CD4-positive, CD25-positive, alpha-beta regulatory T cell (primary cell): ENCODE measurements at regions not wholly inside any gene's neighbourhood (a gene's known extent, or its start where the extent isn't known, plus 50 kb on each side); places are given as distances from the start of the nearest gene placed in this dataset.

Experiments
- ATAC-seq, 2 donors: fragments of 150-1000 bp; cut with Tn5 transposase; one replicate each; pipeline ENCODE4 v1.10.0; 2021; ENCODE audit warnings: low read depth in 2 of 2, moderate number of reproducible peaks in 2 of 2, moderate library complexity in 1 of 2
- DNase-seq, 3 donors: peaks; one replicate each; pipeline versions ENCODE4 v3.0.0 to v3.0.0-alpha.2; 2012 to 2022; ENCODE audit warnings: mixed read lengths in 1 of 3
- H3K27ac ChIP-seq: one replicate; pipeline ENCODE4 v1.7.0; 2013; ENCODE audit warnings: mild to moderate bottlenecking, low read length; ENCODE audit not compliant: insufficient read depth, poor library complexity, severe bottlenecking
- H3K27me3 ChIP-seq: one replicate; pipeline ENCODE4 v1.7.0; 2013; ENCODE audit warnings: low read length; ENCODE audit not compliant: control insufficient read depth, insufficient read depth
- H3K36me3 ChIP-seq: one replicate; pipeline ENCODE4 v1.7.0; 2013; ENCODE audit warnings: mild to moderate bottlenecking, low read length, moderate library complexity; ENCODE audit not compliant: control insufficient read depth, insufficient read depth
- H3K4me1 ChIP-seq: 2 replicates; pipeline ENCODE4 v1.7.0; 2013; ENCODE audit warnings: mild to moderate bottlenecking, low read length; ENCODE audit not compliant: insufficient read depth, control insufficient read depth, poor library complexity, severe bottlenecking
- H3K4me3 ChIP-seq: one replicate; pipeline ENCODE4 v1.7.0; 2013; ENCODE audit warnings: low read depth, mild to moderate bottlenecking, low read length, moderate library complexity
- H3K9me3 ChIP-seq, 2 experiments: 1 replicate in 1 of 2; 2 replicates in 1 of 2; pipeline ENCODE4 v1.7.0; 2013; ENCODE audit warnings: low read length in 2 of 2, mild to moderate bottlenecking in 1 of 2, moderate library complexity in 1 of 2; ENCODE audit not compliant: control insufficient read depth in 2 of 2
- H3K27ac Mint-ChIP-seq, 3 donors: one replicate each; pipeline ENCODE4 v1.8.0; 2020 to 2022; ENCODE audit warnings: mild to moderate bottlenecking in 3 of 3, mixed read lengths in 3 of 3, moderate library complexity in 2 of 3
- H3K27me3 Mint-ChIP-seq: one replicate; pipeline ENCODE4 v1.8.0; 2022; ENCODE audit warnings: mild to moderate bottlenecking, mixed read lengths
- H3K36me3 Mint-ChIP-seq: one replicate; pipeline ENCODE4 v1.8.0; 2020; ENCODE audit warnings: mixed read lengths
- H3K4me1 Mint-ChIP-seq, 4 donors: one replicate each; pipeline ENCODE4 v1.8.0; 2020 to 2022; ENCODE audit warnings: mixed read lengths in 4 of 4, mild to moderate bottlenecking in 1 of 4
- H3K4me3 Mint-ChIP-seq, 4 donors: one replicate each; pipeline ENCODE4 v1.8.0; 2020 to 2022; ENCODE audit warnings: mild to moderate bottlenecking in 4 of 4, mixed read lengths in 4 of 4, moderate library complexity in 3 of 4
- H3K9me3 Mint-ChIP-seq, 7 donors: one replicate each; pipeline ENCODE4 v1.8.0; 2020 to 2022; ENCODE audit warnings: mixed read lengths in 7 of 7, mild to moderate bottlenecking in 3 of 7, moderate library complexity in 2 of 7

DNA sequence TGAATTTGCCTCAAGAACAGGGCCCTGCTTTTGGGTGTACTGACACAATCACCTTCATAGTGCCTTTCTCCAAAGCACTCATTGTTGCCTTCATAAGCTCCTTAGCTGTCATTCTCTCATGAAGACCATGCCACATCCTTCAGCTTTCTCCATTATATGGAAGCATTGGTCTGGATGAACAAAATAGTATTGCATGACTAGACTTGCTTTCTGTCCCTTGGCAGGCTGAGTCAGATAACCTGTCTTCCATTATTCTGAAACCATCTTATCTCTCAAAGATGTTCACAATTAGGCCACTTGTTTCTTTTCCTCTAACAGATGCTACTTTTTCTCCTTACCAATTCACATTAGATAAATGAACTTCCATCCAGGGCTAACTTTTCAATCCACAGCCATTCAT, 297.9 kb downstream of the IRX1 start:
- no peaks in the 10 kb centered on the region for H3K4me1 ChIP-seq
- no peaks in the 10 kb centered on the region for H3K36me3 ChIP-seq
- Mint-ChIP-seq H3K4me3 (no peak overlapping the region), H3K27me3 (no peaks in the 10 kb centered on the region), H3K9me3 (peaks cover 2 to 14% (median 7%) of the 10 kb centered on the region in 7 donors), H3K36me3 (no peaks in the 10 kb centered on the region), H3K4me1 (no peaks in the 10 kb centered on the region), H3K27ac (no peak overlapping the region)
- DNase-seq (no peak), ATAC-seq (no peak)
- H3K27me3 ChIP-seq, result no peaks in the 10 kb centered on the region
- no peak overlapping the region for H3K27ac ChIP-seq
- H3K9me3 ChIP-seq, result peaks cover 0 to 3% of the 10 kb centered on the region in 2 experiments
- H3K4me3 ChIP-seq, result no peak overlapping the region

DNA sequence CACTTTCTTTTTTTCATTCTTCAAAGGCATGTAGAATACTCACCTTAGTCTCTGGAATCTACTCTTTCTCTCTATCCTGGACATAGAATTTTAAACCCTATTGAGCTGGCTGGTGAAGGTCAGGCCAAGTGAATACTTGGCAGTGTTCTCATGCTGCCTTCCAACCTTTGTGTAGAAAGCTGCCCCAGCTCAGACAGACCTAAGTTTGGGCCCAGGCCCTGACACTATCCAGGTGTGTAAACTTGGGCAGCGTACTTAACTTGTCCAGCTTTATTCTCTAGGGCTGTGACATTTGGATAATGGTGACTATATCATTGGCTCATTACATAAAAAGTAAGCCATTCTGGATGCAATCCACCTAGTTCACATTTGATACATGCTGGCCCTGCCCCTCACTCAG, 298.3 kb downstream of the IRX1 start:
- Mint-ChIP-seq H3K4me1 (no peaks in the 10 kb centered on the region), H3K27ac (no peak overlapping the region), H3K36me3 (no peaks in the 10 kb centered on the region), H3K27me3 (no peaks in the 10 kb centered on the region), H3K9me3 (peaks cover 2 to 14% (median 7%) of the 10 kb centered on the region in 7 donors), H3K4me3 (no peak overlapping the region)
- Histone ChIP-seq H3K9me3 (peaks cover 0 to 3% of the 10 kb centered on the region in 2 experiments), H3K27me3 (no peaks in the 10 kb centered on the region), H3K36me3 (no peaks in the 10 kb centered on the region), H3K4me3 (no peak overlapping the region), H3K27ac (no peak overlapping the region), H3K4me1 (no peaks in the 10 kb centered on the region)
- ATAC-seq, result no peak
- no peak for DNase-seq

DNA sequence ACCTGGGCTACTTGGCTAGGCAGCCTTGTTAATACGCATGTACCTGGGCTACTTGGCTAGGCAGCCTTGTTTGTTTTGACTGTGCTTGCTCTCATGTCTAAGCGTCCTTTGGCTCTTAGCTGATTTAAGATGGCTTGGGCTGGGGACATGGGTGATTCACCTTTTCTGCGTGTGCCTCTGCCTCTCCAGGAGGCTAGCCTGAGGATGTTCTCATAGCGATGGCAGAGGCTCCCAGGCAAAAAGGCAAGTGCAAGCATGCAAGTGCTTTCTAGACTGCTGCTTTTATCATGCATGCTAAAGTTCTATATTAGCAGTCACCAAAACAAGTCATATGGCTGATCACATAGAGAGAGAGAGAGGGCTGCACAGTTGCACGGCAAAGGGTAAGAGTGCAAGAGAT, 300.5 kb downstream of the IRX1 start:
- Histone ChIP-seq H3K27ac (no peak overlapping the region), H3K36me3 (no peaks in the 10 kb centered on the region), H3K4me3 (no peak overlapping the region), H3K9me3 (peaks cover 0 to 3% of the 10 kb centered on the region in 2 experiments), H3K4me1 (no peaks in the 10 kb centered on the region), H3K27me3 (no peaks in the 10 kb centered on the region)
- ATAC-seq (no peak), DNase-seq (no peak)
- H3K4me3 Mint-ChIP-seq, result no peak overlapping the region
- H3K36me3 Mint-ChIP-seq, result no peaks in the 10 kb centered on the region
- no peaks in the 10 kb centered on the region for H3K27me3 Mint-ChIP-seq
- no peaks in the 10 kb centered on the region for H3K4me1 Mint-ChIP-seq
- H3K27ac Mint-ChIP-seq, result no peak overlapping the region
- peaks cover 0 to 14% (median 8%) of the 10 kb centered on the region in 7 donors for H3K9me3 Mint-ChIP-seq

DNA sequence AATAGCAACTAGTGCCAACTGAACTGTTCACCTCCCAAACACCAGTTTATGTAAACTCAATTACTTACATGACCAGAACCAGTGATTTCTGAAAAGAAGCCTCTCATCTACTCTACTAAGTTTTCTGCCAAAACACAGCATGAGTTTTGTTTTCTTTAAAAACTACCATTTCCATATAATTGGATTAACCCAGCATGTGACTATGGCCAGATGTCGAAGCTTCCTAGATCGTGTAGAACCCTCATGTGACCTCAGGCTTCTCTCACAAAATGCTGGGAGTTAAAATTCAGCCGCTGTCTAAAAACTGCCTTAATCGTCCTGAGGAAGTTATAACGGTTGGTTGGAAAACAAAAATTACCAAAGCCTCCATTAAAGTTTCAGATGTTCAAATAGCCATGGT, 303.5 kb downstream of the IRX1 start:
- no peaks in the 10 kb centered on the region for H3K27me3 ChIP-seq
- DNase-seq (no peak), ATAC-seq (no peak)
- H3K27ac Mint-ChIP-seq, result no peak overlapping the region
- no peak overlapping the region for H3K4me3 ChIP-seq
- no peaks in the 10 kb centered on the region for H3K36me3 ChIP-seq
- H3K4me1 ChIP-seq, result no peaks in the 10 kb centered on the region
- H3K4me3 Mint-ChIP-seq, result no peak overlapping the region
- H3K27me3 Mint-ChIP-seq, result no peaks in the 10 kb centered on the region
- H3K27ac ChIP-seq, result no peak overlapping the region
- H3K9me3 ChIP-seq, result peaks cover 0 to 5% of the 10 kb centered on the region in 2 experiments
- H3K36me3 Mint-ChIP-seq, result no peaks in the 10 kb centered on the region
- no peaks in the 10 kb centered on the region for H3K4me1 Mint-ChIP-seq
- H3K9me3 Mint-ChIP-seq, result peaks cover 0 to 24% (median 9%) of the 10 kb centered on the region in 7 donors

DNA sequence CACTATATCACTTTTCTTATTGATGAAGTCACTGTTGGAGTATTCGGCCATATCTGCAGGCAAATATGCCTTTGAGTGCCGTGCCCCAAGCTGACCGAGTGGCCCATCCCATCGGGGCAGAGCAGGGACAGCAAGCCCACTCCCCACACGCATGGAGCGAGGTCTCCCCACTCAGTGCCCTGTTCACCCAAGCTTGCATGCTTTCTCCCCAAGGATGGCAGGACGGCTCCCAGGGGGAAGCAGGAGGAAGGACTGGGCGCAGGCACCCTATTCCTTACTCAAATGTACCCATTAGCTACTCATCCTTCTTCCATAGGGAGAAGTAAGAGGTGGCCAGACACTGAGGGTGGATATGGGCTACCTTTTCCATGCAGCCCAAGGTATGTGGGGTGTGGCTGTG, 309.0 kb downstream of the IRX1 start:
- H3K4me1 Mint-ChIP-seq, result no peaks in the 10 kb centered on the region
- Histone ChIP-seq H3K4me3 (no peak overlapping the region), H3K36me3 (no peaks in the 10 kb centered on the region), H3K27ac (no peak overlapping the region), H3K27me3 (no peaks in the 10 kb centered on the region), H3K4me1 (no peaks in the 10 kb centered on the region), H3K9me3 (peaks cover 3 to 7% of the 10 kb centered on the region in 2 experiments)
- H3K9me3 Mint-ChIP-seq, result peaks cover 0 to 21% (median 6%) of the 10 kb centered on the region in 7 donors
- H3K27me3 Mint-ChIP-seq, result peaks cover 4% of the 10 kb centered on the region
- H3K27ac Mint-ChIP-seq, result no peak overlapping the region
- H3K36me3 Mint-ChIP-seq, result peaks cover 3% of the 10 kb centered on the region
- no peak for ATAC-seq
- no peak for DNase-seq
- no peak overlapping the region for H3K4me3 Mint-ChIP-seq

DNA sequence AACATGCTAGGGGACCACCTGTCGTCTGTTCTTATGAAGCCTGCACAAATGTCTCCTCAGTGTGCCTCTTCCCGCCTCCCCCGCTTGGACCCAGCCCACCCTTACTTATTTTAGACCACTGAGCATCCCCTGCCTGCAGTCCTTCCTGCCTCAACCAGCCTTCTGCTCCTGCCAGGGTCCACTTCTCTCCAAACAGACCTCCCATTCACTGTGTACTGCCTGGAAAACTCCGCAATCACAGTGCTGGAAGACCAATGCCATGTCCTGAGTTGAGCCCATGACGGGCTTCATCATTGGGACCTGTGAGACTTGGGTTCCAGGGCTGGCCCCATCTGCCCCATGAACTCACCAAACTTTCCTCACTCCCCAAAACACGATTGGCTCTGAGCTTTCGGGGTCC, 309.4 kb downstream of the IRX1 start:
- H3K27me3 ChIP-seq, result no peaks in the 10 kb centered on the region
- no peaks in the 10 kb centered on the region for H3K36me3 ChIP-seq
- H3K4me1 ChIP-seq, result no peaks in the 10 kb centered on the region
- H3K4me3 ChIP-seq, result no peak overlapping the region
- no peaks in the 10 kb centered on the region for H3K4me1 Mint-ChIP-seq
- peak overlapping the region in 1 of 3 donors; percentile 45 for H3K27ac Mint-ChIP-seq
- H3K4me3 Mint-ChIP-seq, result no peak overlapping the region
- no peak for DNase-seq
- H3K36me3 Mint-ChIP-seq, result peaks cover 3% of the 10 kb centered on the region
- peaks cover 0 to 21% (median 6%) of the 10 kb centered on the region in 7 donors for H3K9me3 Mint-ChIP-seq
- no peak overlapping the region for H3K27ac ChIP-seq
- peaks cover 3 to 10% of the 10 kb centered on the region in 2 experiments for H3K9me3 ChIP-seq
- ATAC-seq, result no peak
- peaks cover 4% of the 10 kb centered on the region for H3K27me3 Mint-ChIP-seq

DNA sequence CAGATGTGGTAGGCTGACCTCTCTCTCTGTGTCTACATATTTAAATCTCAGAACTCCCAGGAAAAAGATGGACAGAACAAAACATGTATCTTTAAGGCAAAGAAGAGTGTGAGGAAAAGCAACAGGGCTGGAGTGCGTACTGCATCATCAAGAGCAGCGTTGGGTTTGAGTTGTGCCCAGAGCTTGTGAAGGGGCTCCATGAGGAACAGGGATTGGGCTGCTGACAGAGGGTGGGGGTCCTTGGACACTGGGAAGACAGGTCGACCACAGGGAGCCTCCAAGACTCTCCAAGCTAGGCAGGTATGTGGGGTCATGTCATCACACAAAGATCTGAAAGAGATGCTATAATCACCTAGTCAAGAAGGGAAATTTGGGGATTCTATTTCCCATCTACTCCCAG, 309.9 kb downstream of the IRX1 start:
- Mint-ChIP-seq H3K36me3 (peaks cover 3% of the 10 kb centered on the region), H3K27ac (no peak overlapping the region), H3K9me3 (peaks cover 0 to 21% (median 6%) of the 10 kb centered on the region in 7 donors), H3K4me1 (no peaks in the 10 kb centered on the region), H3K4me3 (no peak overlapping the region), H3K27me3 (peaks cover 4% of the 10 kb centered on the region)
- DNase-seq (no peak), ATAC-seq (no peak)
- Histone ChIP-seq H3K4me3 (no peak overlapping the region), H3K36me3 (no peaks in the 10 kb centered on the region), H3K4me1 (no peaks in the 10 kb centered on the region), H3K27ac (no peak overlapping the region), H3K27me3 (no peaks in the 10 kb centered on the region), H3K9me3 (peaks cover 3 to 10% of the 10 kb centered on the region in 2 experiments)

DNA sequence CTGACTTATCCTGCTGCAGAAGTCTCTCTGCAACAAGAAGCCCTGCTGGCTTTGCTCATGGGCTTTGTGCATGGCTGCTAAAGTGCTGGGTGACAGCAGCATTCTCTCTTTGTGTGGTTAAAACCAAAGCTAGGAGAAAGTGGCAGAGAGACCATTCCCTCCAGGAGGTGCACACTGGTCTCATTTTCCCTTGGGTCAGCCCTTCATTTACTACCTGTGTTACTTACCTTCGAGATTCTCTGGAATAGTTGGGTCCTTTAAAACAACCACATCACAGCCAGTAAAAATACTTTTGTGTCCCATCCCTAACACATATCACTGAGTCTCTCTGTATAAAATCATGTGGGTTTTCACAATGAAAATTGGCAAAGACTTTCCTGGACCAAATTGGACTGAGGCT, 315.5 kb downstream of the IRX1 start:
- ATAC-seq, result no peak

More for the DNA sequence above, 315.5 kb downstream of the IRX1 start:
- no peak overlapping the region for H3K27ac Mint-ChIP-seq
- no peaks in the 10 kb centered on the region for H3K4me1 Mint-ChIP-seq
- H3K4me3 ChIP-seq, result no peak overlapping the region
- H3K27ac ChIP-seq, result no peak overlapping the region
- H3K36me3 Mint-ChIP-seq, result no peaks in the 10 kb centered on the region
- no peaks in the 10 kb centered on the region for H3K27me3 ChIP-seq
- H3K4me3 Mint-ChIP-seq, result no peak overlapping the region
- peaks cover 0 to 11% (median 5%) of the 10 kb centered on the region in 7 donors for H3K9me3 Mint-ChIP-seq
- no peaks in the 10 kb centered on the region for H3K36me3 ChIP-seq
- DNase-seq, result no peak
- H3K9me3 ChIP-seq, result peaks cover 1 to 3% of the 10 kb centered on the region in 2 experiments
- no peaks in the 10 kb centered on the region for H3K4me1 ChIP-seq
- H3K27me3 Mint-ChIP-seq, result peaks cover 4% of the 10 kb centered on the region
